Endothelial cell of umbilical vein (primary cell): ENCODE measurements at regions not wholly inside any gene's neighbourhood (a gene's known extent, or its start where the extent isn't known, plus 50 kb on each side); places are given as distances from the start of the nearest gene placed in this dataset.

Source experiments
- BruUV-seq: library from RNA; stranded (reverse); fragments of 400-500 nt; replicated peaks from 2 replicates; lab custom pipeline; 2021; lab: Mats Ljungman, UMichigan
- CTCF ChIA-PET: fragments of 300-600, 350-600 bp; sonication (Branson Sonifier 250); formaldehyde crosslinking; loops from one replicate; lab custom pipeline; 2021; ENCODE audit warnings: antibody characterized with exemption, inconsistent platforms; lab: Charles Lee
- POLR2A ChIA-PET: fragments of 300-600, 350-600 bp; sonication (Branson Sonifier 250); formaldehyde crosslinking; loops from one replicate; lab custom pipeline; 2021; ENCODE audit warnings: antibody characterized with exemption, inconsistent platforms; lab: Charles Lee
- DNase-seq: peaks from one replicate; pipeline ENCODE4 v3.0.0-alpha.2; 2011; ENCODE audit warnings: low read depth, low spot score
- FAIRE-seq: peaks from 2 replicates; lab custom pipeline; 2011; peaks lifted over from hg19 to GRCh38; lab: Jason Lieb, UNC
- H2AFZ ChIP-seq: 2 replicates; pipeline ENCODE4 v1.6.0; 2012; ENCODE audit warnings: low read depth, low read length, control low read depth, inconsistent platforms
- H3K27ac ChIP-seq: 2 replicates; pipeline ENCODE4 v1.5.1; 2011; ENCODE audit warnings: low read depth, mild to moderate bottlenecking, control low read depth, low read length, moderate library complexity; ENCODE audit not compliant: insufficient read depth
- H3K27me3 ChIP-seq, 2 experiments: 2 replicates each; pipeline versions ENCODE4 v1.6.0 to v1.6.1; 2011; ENCODE audit warnings: low read length in 2 of 2, mixed read lengths in 1 of 2; ENCODE audit not compliant: control insufficient read depth in 2 of 2, insufficient read depth in 2 of 2
- H3K36me3 ChIP-seq, 2 experiments: 2 replicates in 1 of 2; 3 replicates in 1 of 2; pipeline ENCODE4 v1.5.1; 2011; ENCODE audit warnings: low read length in 2 of 2, mild to moderate bottlenecking in 1 of 2, moderate library complexity in 1 of 2; ENCODE audit not compliant: control insufficient read depth in 2 of 2, insufficient read depth in 2 of 2; ENCODE audit errors: extremely low read depth in 1 of 2
- H3K4me1 ChIP-seq: 3 replicates; pipeline ENCODE4 v1.5.1; 2011; ENCODE audit warnings: mild to moderate bottlenecking, low read length; ENCODE audit not compliant: control insufficient read depth, insufficient read depth; ENCODE audit errors: extremely low read depth
- H3K4me2 ChIP-seq: 2 replicates; pipeline ENCODE4 v1.6.1; 2011; ENCODE audit warnings: low read length, control low read depth, mixed read lengths; ENCODE audit not compliant: insufficient read depth
- H3K4me3 ChIP-seq, 3 experiments: fragments of 200-600 bp in 1 of 3; sonication (generic), shearing (Covaris generic) in 1 of 3; replicated peaks in 1 of 3; 2 replicates each; pipeline ENCODE4 v1.5.1; 2011 to 2016; ENCODE audit warnings: control low read depth in 3 of 3, low read length in 3 of 3, mild to moderate bottlenecking in 2 of 3, inconsistent platforms in 1 of 3, low read depth in 1 of 3, moderate library complexity in 1 of 3; ENCODE audit not compliant: insufficient read depth in 1 of 3
- H3K79me2 ChIP-seq: 2 replicates; pipeline ENCODE4 v1.6.0; 2012; ENCODE audit warnings: low read length, inconsistent platforms; ENCODE audit not compliant: control insufficient read depth, insufficient read depth
- H3K9ac ChIP-seq: replicated peaks from 2 replicates; pipeline ENCODE3; 2011; ENCODE audit warnings: low read length, control low read depth; ENCODE audit not compliant: insufficient read depth; ENCODE audit errors: extremely low read depth
- H3K9me1 ChIP-seq: replicated peaks from 3 replicates; pipeline ENCODE4 v1.6.0; 2011; ENCODE audit warnings: mild to moderate bottlenecking, low read length; ENCODE audit not compliant: control insufficient read depth, insufficient read depth; ENCODE audit errors: extremely low read depth
- H3K9me3 ChIP-seq: replicated peaks from 2 replicates; pipeline ENCODE4 v1.5.1; 2012; ENCODE audit warnings: low read length, inconsistent platforms; ENCODE audit not compliant: control insufficient read depth, insufficient read depth
- H4K20me1 ChIP-seq: replicated peaks from 2 replicates; pipeline ENCODE3; 2011; ENCODE audit warnings: mild to moderate bottlenecking, low read length; ENCODE audit not compliant: control insufficient read depth, insufficient read depth; ENCODE audit errors: extremely low read depth
- EZH2 ChIP-seq: IDR thresholded peaks from 2 replicates; pipeline ENCODE4 v1.6.1; 2012; ENCODE audit warnings: borderline replicate concordance, low read depth, mild to moderate bottlenecking, moderate library complexity, low read length, inconsistent platforms; ENCODE audit not compliant: severe bottlenecking
- FOS ChIP-seq: IDR thresholded peaks from 2 replicates; pipeline ENCODE4 v1.6.1; 2011; ENCODE audit warnings: mild to moderate bottlenecking, low read length, moderate library complexity, borderline replicate concordance; ENCODE audit not compliant: insufficient read depth
- GATA2 ChIP-seq: IDR thresholded peaks from 2 replicates; pipeline ENCODE4 v1.7.0; 2011; ENCODE audit warnings: low read depth, mild to moderate bottlenecking, moderate library complexity, mixed read lengths, low read length; ENCODE audit not compliant: insufficient read length, insufficient read depth
- JUN ChIP-seq: IDR thresholded peaks from 2 replicates; pipeline ENCODE4 v1.6.1; 2011; ENCODE audit warnings: borderline replicate concordance, low read depth; ENCODE audit not compliant: insufficient read length, insufficient read depth
- MAX ChIP-seq: IDR thresholded peaks from 2 replicates; pipeline ENCODE4 v1.6.1; 2011; ENCODE audit not compliant: insufficient read depth, insufficient read length
- MYC ChIP-seq: IDR thresholded peaks from one replicate; pipeline ENCODE4 v1.6.1; 2011; ENCODE audit warnings: mild to moderate bottlenecking, low read depth, low read length
- POLR2A ChIP-seq: IDR thresholded peaks from 2 replicates; pipeline ENCODE4 v1.6.1; 2012; ENCODE audit warnings: low read depth, mild to moderate bottlenecking, control low read depth, low read length
- POLR2AphosphoS5 ChIP-seq: IDR thresholded peaks from 2 replicates; pipeline ENCODE4 v1.6.1; 2012; ENCODE audit warnings: low read depth, mild to moderate bottlenecking, control low read depth, low read length, moderate library complexity; ENCODE audit not compliant: insufficient read depth
- dilution Hi-C: fragments of 300-500 bp; cut with MboI; formaldehyde crosslinking; loops from one replicate; pipeline ENCODE4 v1.15.0; 2019; ENCODE audit warnings: low sequenced_read_pairs; ENCODE audit not compliant: extremely low pct_ligation_motif_present
- intact Hi-C: fragments of 100-400 bp; cut with micrococcal nuclease; formaldehyde crosslinking; loops from one replicate; pipeline ENCODE4 v1.10.0; 2022
- TF ChIP-seq, protein P1 (sequence below), 2 donors: IDR thresholded peaks; 1 replicate in 1 of 2; 2 replicates in 1 of 2; pipeline ENCODE4 v1.5.1; 2011; ENCODE audit warnings: low read length in 2 of 2, mild to moderate bottlenecking in 2 of 2, moderate library complexity in 2 of 2, control low read depth in 1 of 2, inconsistent platforms in 1 of 2, low read depth in 1 of 2; ENCODE audit not compliant: insufficient read depth in 1 of 2; ENCODE audit errors: extremely low read depth in 1 of 2

DNA sequence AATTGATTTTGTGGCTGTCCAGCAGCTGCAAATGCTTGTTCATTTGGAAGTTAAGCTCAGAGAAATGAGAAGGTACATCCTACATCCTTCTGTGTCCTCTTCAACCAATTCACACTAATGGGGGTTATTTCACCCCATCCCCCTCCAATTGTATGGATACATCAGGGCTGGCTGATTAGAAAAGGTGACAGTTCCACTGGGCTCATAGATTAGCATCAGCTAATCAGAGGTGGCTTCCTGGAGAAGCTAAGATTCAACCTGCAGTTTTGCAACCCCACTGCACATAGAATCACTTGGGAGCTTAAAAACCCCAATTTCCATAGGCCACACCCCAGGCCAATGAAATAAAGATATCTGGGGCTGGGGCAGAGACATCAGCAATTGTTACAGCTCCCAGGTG, 217.7 kb upstream of the TLE3 start:
- DNase-seq (no peak), FAIRE-seq (no peak)
- no peak overlapping the region for H3K4me2 ChIP-seq
- no peaks in the 10 kb centered on the region for H3K36me3 ChIP-seq
- no peaks in the 10 kb centered on the region for H3K9me3 ChIP-seq
- H3K4me3 ChIP-seq: no peak overlapping the region
- ChIA-PET CTCF (interaction anchor here (0.9 to 1.4 kb wide), 3 partner anchors 8 to 20 kb away, joined by 3 to 5 read pairs (median 4); no protein-coding TSS in a partner anchor), POLR2A (no interaction called here)
- no TSS peak for BruUV-seq
- H4K20me1 ChIP-seq: no peaks in the 10 kb centered on the region
- no peak overlapping the region for H2AFZ ChIP-seq
- no peaks in the 10 kb centered on the region for H3K9me1 ChIP-seq
- no peak overlapping the region for H3K27ac ChIP-seq
- dilution Hi-C loops: no loop called here
- TF ChIP-seq EZH2 (no peak), POLR2AphosphoS5 (no peak), MYC (no peak), POLR2A (no peak), MAX (no peak), JUN (no peak), GATA2 (no peak), FOS (no peak)
- TF ChIP-seq, protein P1, sequence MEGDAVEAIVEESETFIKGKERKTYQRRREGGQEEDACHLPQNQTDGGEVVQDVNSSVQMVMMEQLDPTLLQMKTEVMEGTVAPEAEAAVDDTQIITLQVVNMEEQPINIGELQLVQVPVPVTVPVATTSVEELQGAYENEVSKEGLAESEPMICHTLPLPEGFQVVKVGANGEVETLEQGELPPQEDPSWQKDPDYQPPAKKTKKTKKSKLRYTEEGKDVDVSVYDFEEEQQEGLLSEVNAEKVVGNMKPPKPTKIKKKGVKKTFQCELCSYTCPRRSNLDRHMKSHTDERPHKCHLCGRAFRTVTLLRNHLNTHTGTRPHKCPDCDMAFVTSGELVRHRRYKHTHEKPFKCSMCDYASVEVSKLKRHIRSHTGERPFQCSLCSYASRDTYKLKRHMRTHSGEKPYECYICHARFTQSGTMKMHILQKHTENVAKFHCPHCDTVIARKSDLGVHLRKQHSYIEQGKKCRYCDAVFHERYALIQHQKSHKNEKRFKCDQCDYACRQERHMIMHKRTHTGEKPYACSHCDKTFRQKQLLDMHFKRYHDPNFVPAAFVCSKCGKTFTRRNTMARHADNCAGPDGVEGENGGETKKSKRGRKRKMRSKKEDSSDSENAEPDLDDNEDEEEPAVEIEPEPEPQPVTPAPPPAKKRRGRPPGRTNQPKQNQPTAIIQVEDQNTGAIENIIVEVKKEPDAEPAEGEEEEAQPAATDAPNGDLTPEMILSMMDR (IDR thresholded peaks at IDR 0.05; ENCODE audit: extremely low read depth in 1 of 2, insufficient read depth in 1 of 2, low read depth in 1 of 2, low read length in 2 of 2): no peak
- H3K79me2 ChIP-seq: no peaks in the 10 kb centered on the region
- no peaks in the 10 kb centered on the region for H3K4me1 ChIP-seq
- H3K9ac ChIP-seq: no peak overlapping the region
- peaks cover 0 to 3% of the 10 kb centered on the region in 2 experiments for H3K27me3 ChIP-seq
- intact Hi-C loops: no loop called here
